ENCODE measurements at regions not wholly inside any gene's neighbourhood (a gene's known extent, or its start where the extent isn't known, plus 50 kb on each side); places are given as distances from the start of the nearest gene placed in this dataset.

DNA sequence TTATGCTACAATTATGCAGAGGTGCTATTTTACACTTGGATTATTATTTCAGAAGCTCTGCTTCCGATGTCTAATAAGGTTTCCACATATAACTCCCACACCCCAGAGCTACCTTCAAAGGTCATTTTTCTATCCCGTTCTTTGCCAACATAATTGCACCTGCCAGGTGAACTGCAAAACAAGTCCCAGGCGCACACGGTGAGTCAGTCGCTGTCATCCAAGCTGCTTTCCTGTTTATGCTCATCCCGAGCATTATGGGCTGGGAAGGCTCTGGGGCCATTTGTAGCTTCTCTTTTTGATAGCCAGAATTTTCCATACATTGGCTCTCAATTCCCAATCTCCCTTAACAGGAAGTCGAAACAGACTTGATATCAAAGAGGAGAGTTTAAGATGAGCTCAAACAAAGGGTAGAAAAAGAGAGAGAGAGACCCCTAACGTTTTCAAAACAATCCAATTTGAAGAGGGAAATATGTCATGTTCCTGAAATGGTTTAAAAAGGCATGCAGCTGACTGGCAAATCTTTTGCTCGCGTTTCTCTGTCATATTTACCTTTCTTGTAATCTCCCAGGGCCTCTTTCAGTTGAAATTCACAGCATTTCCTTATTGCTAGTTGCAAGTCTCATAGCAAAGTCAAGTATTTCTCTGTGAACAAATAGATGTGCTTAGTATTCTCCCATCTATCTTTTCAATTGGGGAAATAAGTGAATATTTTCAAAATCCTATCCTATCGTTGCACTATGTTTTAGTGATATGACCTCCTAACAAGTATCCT is 815.9 kb downstream of the KCNA4 start:
- ChIA-PET POLR2A (no interaction called here), CTCF (no interaction called here)
- DNase-seq (no peak), ATAC-seq (no peak)
- H3K36me3 Mint-ChIP-seq (ENCODE audit: low read depth), result no peaks in the 10 kb centered on the region
- H3K27ac Mint-ChIP-seq, result no peak overlapping the region
- H3K27me3 Mint-ChIP-seq, result no peaks in the 10 kb centered on the region
- no peaks in the 10 kb centered on the region for H3K4me1 Mint-ChIP-seq
- H3K4me3 Mint-ChIP-seq, result no peak overlapping the region
- peaks cover 6% of the 10 kb centered on the region for H3K9me3 Mint-ChIP-seq (ENCODE audit: low read depth)
- intact Hi-C loops (cut with DNase I, micrococcal nuclease), result no loop called here

- Mint-ChIP-seq H3K4me3 (no peak overlapping the region), H3K27ac (no peak overlapping the region), H3K4me1 (no peaks in the 10 kb centered on the region), H3K27me3 (no peaks in the 10 kb centered on the region), H3K36me3 (ENCODE audit: low read depth) (no peaks in the 10 kb centered on the region), H3K9me3 (ENCODE audit: low read depth) (peaks cover 9% of the 10 kb centered on the region)
- ATAC-seq (no peak), DNase-seq (no peak)
- CTCF ChIA-PET, result no interaction called here
- POLR2A ChIA-PET, result no interaction called here
- intact Hi-C loops (cut with DNase I, micrococcal nuclease), result no loop called here
Measured at GRCh38 chr11:29190313-29190712, 826.5 kb downstream of the KCNA4 start.

DNA sequence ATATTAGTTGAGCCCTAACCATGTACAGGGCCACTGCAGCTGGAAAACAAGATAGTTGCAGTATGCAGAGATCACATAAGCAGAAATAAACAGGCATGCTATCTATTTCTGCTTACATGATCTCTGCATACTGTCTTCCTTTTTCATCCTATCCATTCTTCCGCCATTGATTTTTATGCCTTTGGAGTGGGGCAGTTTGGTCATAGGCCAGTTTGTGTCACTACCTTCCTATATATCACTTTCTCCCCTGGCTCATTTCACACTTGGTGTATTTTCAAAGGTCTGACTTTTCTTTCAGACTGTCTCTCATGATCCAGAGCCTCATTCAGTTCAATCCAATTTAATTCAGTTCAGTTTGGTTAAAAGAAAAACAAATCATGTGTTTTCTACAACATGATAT is 829.6 kb downstream of the KCNA4 start:
- no peak for DNase-seq
- CTCF ChIA-PET, result no interaction called here
- H3K4me1 Mint-ChIP-seq, result no peaks in the 10 kb centered on the region
- POLR2A ChIA-PET, result no interaction called here
- no peak for ATAC-seq
- H3K4me3 Mint-ChIP-seq, result no peak overlapping the region
- peaks cover 17% of the 10 kb centered on the region for H3K9me3 Mint-ChIP-seq (ENCODE audit: low read depth)
- H3K27me3 Mint-ChIP-seq, result no peaks in the 10 kb centered on the region
- no peaks in the 10 kb centered on the region for H3K36me3 Mint-ChIP-seq (ENCODE audit: low read depth)
- no peak overlapping the region for H3K27ac Mint-ChIP-seq
- intact Hi-C loops (cut with DNase I, micrococcal nuclease), result no loop called here

DNA sequence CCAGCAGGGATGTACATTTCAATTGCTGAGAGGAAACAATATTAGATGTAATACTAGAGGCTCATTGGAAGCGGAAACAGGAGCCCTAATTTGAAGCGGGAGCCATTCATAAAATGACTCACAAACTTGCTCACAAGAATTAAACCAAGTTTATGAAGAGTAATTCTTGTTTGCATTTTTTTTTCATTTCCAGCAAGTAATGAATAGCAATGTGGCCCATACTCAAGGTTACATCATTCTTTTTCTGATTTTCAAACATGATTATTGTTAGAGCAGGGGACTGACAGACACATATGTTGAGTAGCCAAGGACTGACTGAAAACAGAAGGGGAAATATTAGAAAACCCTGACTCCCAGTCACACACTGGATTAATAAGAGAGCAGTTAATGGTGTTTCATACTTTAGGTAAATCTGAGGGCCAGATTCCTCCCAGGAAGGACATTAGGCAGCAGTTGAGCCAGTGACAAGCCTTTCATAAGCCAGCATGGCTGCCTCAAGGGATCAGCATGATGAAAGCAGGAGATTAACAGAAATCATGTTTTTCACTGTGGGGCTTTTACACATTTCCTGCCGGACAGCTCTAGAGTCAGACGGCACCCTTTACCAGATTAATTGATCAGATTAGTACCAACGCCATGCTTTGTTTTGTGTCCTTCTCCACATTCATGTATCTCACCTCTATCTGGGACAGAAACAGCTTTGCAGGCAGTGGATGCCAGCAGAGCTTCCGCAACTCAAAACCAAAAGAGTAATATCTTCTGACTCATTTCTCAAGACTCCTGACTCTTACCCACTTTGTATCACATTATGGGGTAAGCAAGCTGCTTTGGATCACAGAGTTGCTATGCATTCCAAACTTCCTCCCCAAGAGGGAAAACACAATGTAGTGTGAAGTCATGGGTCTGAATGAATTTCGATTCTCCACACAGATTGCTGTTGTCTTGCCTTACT is 831.6 kb downstream of the KCNA4 start:
- no peaks in the 10 kb centered on the region for H3K27me3 Mint-ChIP-seq
- H3K9me3 Mint-ChIP-seq (ENCODE audit: low read depth), result peaks cover 19% of the 10 kb centered on the region
- no peaks in the 10 kb centered on the region for H3K4me1 Mint-ChIP-seq
- ChIA-PET CTCF (no interaction called here), POLR2A (no interaction called here)
- H3K4me3 Mint-ChIP-seq, result no peak overlapping the region
- ATAC-seq, result no peak
- H3K36me3 Mint-ChIP-seq (ENCODE audit: low read depth), result no peaks in the 10 kb centered on the region
- intact Hi-C loops (cut with DNase I, micrococcal nuclease), result no loop called here
- H3K27ac Mint-ChIP-seq, result no peak overlapping the region
- no peak for DNase-seq

- intact Hi-C loops (cut with DNase I, micrococcal nuclease), result no loop called here
- H3K4me1 Mint-ChIP-seq, result no peaks in the 10 kb centered on the region
- no peak for DNase-seq
- ChIA-PET CTCF (no interaction called here), POLR2A (no interaction called here)
- peaks cover 24% of the 10 kb centered on the region for H3K9me3 Mint-ChIP-seq (ENCODE audit: low read depth)
- H3K27ac Mint-ChIP-seq, result no peak overlapping the region
- no peaks in the 10 kb centered on the region for H3K36me3 Mint-ChIP-seq (ENCODE audit: low read depth)
- H3K27me3 Mint-ChIP-seq, result no peaks in the 10 kb centered on the region
- H3K4me3 Mint-ChIP-seq, result no peak overlapping the region
- ATAC-seq, result no peak
Measured at GRCh38 chr11:29183301-29183700, 833.5 kb downstream of the KCNA4 start.

- no peak for ATAC-seq
- no peaks in the 10 kb centered on the region for H3K27me3 Mint-ChIP-seq
- intact Hi-C loops (cut with DNase I, micrococcal nuclease), result no loop called here
- no peak overlapping the region for H3K27ac Mint-ChIP-seq
- no peak for DNase-seq
- H3K4me1 Mint-ChIP-seq, result no peaks in the 10 kb centered on the region
- H3K4me3 Mint-ChIP-seq, result no peak overlapping the region
- peaks cover 3% of the 10 kb centered on the region for H3K9me3 Mint-ChIP-seq (ENCODE audit: low read depth)
- no peaks in the 10 kb centered on the region for H3K36me3 Mint-ChIP-seq (ENCODE audit: low read depth)
- POLR2A ChIA-PET, result no interaction called here
- CTCF ChIA-PET, result no interaction called here
Measured at GRCh38 chr11:29173660-29174062, 843.2 kb downstream of the KCNA4 start.

GRCh38 chr11:29171360-29171950 is 845.4 kb downstream of the KCNA4 start:
- H3K4me1 Mint-ChIP-seq, result no peaks in the 10 kb centered on the region
- ChIA-PET CTCF (no interaction called here), POLR2A (no interaction called here)
- H3K9me3 Mint-ChIP-seq (ENCODE audit: low read depth), result peaks cover 4% of the 10 kb centered on the region
- H3K27me3 Mint-ChIP-seq, result no peaks in the 10 kb centered on the region
- no peak for DNase-seq
- intact Hi-C loops (cut with DNase I, micrococcal nuclease), result no loop called here
- H3K4me3 Mint-ChIP-seq, result no peak overlapping the region
- H3K36me3 Mint-ChIP-seq (ENCODE audit: low read depth), result no peaks in the 10 kb centered on the region
- no peak overlapping the region for H3K27ac Mint-ChIP-seq
- ATAC-seq, result no peak

- ChIA-PET POLR2A (no interaction called here), CTCF (interaction anchor here (0.7 kb wide), 1 partner anchor 1466 kb away, joined by 3 read pairs; the partner anchor contains the start of gene BDNF)
- Mint-ChIP-seq H3K4me3 (no peak overlapping the region), H3K36me3 (ENCODE audit: low read depth) (no peaks in the 10 kb centered on the region), H3K27me3 (no peaks in the 10 kb centered on the region), H3K9me3 (ENCODE audit: low read depth) (peaks cover 3% of the 10 kb centered on the region), H3K27ac (no peak overlapping the region), H3K4me1 (no peaks in the 10 kb centered on the region)
- no peak for DNase-seq
- ATAC-seq, result no peak
- intact Hi-C loops (cut with DNase I, micrococcal nuclease), result no loop called here
Measured at GRCh38 chr11:29166306-29166705, 850.5 kb downstream of the KCNA4 start.

GRCh38 chr11:29163231-29163630 is 853.6 kb downstream of the KCNA4 start:
- H3K9me3 Mint-ChIP-seq (ENCODE audit: low read depth), result peaks cover 7% of the 10 kb centered on the region
- DNase-seq, result no peak
- ChIA-PET CTCF (interaction anchor here (0.6 kb wide), 1 partner anchor 41 kb away, joined by 3 read pairs; no protein-coding TSS in a partner anchor), POLR2A (no interaction called here)
- H3K4me3 Mint-ChIP-seq, result no peak overlapping the region
- no peak overlapping the region for H3K27ac Mint-ChIP-seq
- H3K27me3 Mint-ChIP-seq, result no peaks in the 10 kb centered on the region
- ATAC-seq, result no peak
- intact Hi-C loops (cut with DNase I, micrococcal nuclease), result no loop called here
- H3K36me3 Mint-ChIP-seq (ENCODE audit: low read depth), result no peaks in the 10 kb centered on the region
- H3K4me1 Mint-ChIP-seq, result no peaks in the 10 kb centered on the region

GRCh38 chr11:29162491-29162890 is 854.3 kb downstream of the KCNA4 start:
- Mint-ChIP-seq H3K9me3 (ENCODE audit: low read depth) (peaks cover 8% of the 10 kb centered on the region), H3K4me1 (no peaks in the 10 kb centered on the region), H3K36me3 (ENCODE audit: low read depth) (no peaks in the 10 kb centered on the region), H3K4me3 (no peak overlapping the region), H3K27me3 (no peaks in the 10 kb centered on the region), H3K27ac (no peak overlapping the region)
- POLR2A ChIA-PET, result no interaction called here
- CTCF ChIA-PET, result no interaction called here
- intact Hi-C loops (cut with DNase I, micrococcal nuclease), result no loop called here
- DNase-seq, result no peak
- no peak for ATAC-seq

DNA sequence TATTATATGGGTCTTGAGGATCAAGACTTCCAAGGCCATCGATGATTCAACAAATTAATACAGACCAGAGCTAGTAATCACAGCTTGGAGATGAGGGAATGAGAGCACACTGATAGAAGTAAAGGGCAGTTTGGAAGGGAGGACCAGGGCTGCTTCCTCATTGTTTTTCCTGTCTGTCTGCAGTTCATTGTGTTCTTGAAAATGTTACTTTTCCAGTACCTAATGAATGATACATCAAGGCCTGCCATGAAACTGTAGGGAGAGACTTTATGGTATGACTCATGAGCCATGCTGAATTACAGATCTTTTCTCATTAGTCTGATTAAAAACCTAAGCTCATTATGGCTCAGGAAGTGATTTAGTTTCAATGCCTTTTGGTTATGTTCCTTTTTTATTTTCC is 855.6 kb downstream of the KCNA4 start:
- Mint-ChIP-seq H3K27me3 (no peaks in the 10 kb centered on the region), H3K4me3 (no peak overlapping the region), H3K9me3 (ENCODE audit: low read depth) (peaks cover 8% of the 10 kb centered on the region), H3K4me1 (no peaks in the 10 kb centered on the region), H3K36me3 (ENCODE audit: low read depth) (no peaks in the 10 kb centered on the region), H3K27ac (no peak overlapping the region)
- ChIA-PET CTCF (no interaction called here), POLR2A (no interaction called here)
- DNase-seq (no peak), ATAC-seq (no peak)
- intact Hi-C loops (cut with DNase I, micrococcal nuclease), result no loop called here

Measured in activated CD4-positive, alpha-beta T cell treated with anti-CD3 and anti-CD28 coated beads for 36 hours (primary cell).